ENCODE measurements at regions not wholly inside any gene's neighbourhood (a gene's known extent, or its start where the extent isn't known, plus 50 kb on each side); places are given as distances from the start of the nearest gene placed in this dataset.

DNA sequence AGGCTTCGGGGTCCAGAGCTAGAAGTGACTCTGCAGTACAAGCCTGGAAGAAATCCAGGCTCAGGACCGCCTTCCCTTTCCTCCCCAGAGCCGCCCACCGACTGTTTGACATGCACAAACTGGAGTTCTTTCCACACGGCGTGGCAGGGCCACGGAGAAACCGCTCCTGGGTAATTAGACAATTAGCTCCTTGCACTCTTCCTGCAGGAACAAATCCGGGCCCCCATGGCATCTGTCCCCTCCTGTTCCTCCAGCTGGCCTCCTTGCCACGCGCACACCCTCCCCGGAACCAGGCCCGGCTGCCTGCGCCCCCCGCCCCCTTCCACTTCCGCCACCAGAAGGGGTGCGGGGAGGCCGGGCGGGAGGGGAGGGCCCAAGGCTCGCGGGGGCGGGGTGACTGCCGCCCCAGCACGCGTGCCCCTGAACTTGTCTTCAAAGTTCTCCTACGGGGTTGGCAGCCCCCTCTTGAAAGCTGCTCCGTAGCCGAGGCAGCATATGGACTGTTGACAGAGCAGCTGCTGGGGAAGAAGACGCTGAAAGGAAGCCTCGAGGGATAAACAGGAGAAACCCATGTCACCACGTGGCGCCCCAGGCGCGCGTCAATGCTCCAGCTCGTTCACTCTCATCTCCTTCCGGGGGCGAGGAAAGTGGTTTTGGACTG lies 74.3 kb downstream of the SEC61B start:
- no peak for TF ChIP-seq EZH2 (IDR thresholded peaks at IDR 0.05; ENCODE audit: borderline replicate concordance, low read length)
- TF ChIP-seq, protein P1, sequence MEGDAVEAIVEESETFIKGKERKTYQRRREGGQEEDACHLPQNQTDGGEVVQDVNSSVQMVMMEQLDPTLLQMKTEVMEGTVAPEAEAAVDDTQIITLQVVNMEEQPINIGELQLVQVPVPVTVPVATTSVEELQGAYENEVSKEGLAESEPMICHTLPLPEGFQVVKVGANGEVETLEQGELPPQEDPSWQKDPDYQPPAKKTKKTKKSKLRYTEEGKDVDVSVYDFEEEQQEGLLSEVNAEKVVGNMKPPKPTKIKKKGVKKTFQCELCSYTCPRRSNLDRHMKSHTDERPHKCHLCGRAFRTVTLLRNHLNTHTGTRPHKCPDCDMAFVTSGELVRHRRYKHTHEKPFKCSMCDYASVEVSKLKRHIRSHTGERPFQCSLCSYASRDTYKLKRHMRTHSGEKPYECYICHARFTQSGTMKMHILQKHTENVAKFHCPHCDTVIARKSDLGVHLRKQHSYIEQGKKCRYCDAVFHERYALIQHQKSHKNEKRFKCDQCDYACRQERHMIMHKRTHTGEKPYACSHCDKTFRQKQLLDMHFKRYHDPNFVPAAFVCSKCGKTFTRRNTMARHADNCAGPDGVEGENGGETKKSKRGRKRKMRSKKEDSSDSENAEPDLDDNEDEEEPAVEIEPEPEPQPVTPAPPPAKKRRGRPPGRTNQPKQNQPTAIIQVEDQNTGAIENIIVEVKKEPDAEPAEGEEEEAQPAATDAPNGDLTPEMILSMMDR (IDR thresholded peaks at IDR 0.05; ENCODE audit: low read length): no peak
